GM23338 (cell line): ENCODE measurements at regions not wholly inside any gene's neighbourhood (a gene's known extent, or its start where the extent isn't known, plus 50 kb on each side); places are given as distances from the start of the nearest gene placed in this dataset.

Source experiments
- EZH2 ChIP-seq: fragments of 200-600 bp; sonication (generic); IDR thresholded peaks from one replicate; pipeline ENCODE4 v1.8.0; 2017; ENCODE audit warnings: antibody characterized with exemption, mild to moderate bottlenecking, low read depth; ENCODE audit not compliant: unreplicated experiment
- EZH2phosphoT487 ChIP-seq: fragments of 200-600 bp; sonication (generic); IDR thresholded peaks from one replicate; pipeline ENCODE4 v1.8.1; 2018; ENCODE audit warnings: antibody characterized with exemption; ENCODE audit not compliant: unreplicated experiment
- JUNB ChIP-seq: IDR thresholded peaks from one replicate; pipeline ENCODE4 v1.6.1; 2016; ENCODE audit warnings: antibody characterized with exemption; ENCODE audit not compliant: unreplicated experiment
- POLR2AphosphoS5 ChIP-seq: IDR thresholded peaks from 2 replicates; pipeline ENCODE4 v1.6.1; 2016; ENCODE audit warnings: antibody characterized with exemption, low read depth
- REST ChIP-seq: IDR thresholded peaks from one replicate; pipeline ENCODE4 v1.6.1; 2018; ENCODE audit warnings: antibody characterized with exemption; ENCODE audit not compliant: unreplicated experiment
- TF ChIP-seq, protein P1 (sequence below), 2 experiments: fragments of 200-600 bp in 1 of 2; sonication (generic) in 1 of 2; conservative IDR thresholded peaks; 2 replicates each; pipeline versions ENCODE4 v1.5.1 to v1.6.1; 2016 to 2017; ENCODE audit warnings: antibody characterized with exemption in 2 of 2, low read depth in 2 of 2, mild to moderate bottlenecking in 2 of 2, moderate library complexity in 1 of 2

DNA sequence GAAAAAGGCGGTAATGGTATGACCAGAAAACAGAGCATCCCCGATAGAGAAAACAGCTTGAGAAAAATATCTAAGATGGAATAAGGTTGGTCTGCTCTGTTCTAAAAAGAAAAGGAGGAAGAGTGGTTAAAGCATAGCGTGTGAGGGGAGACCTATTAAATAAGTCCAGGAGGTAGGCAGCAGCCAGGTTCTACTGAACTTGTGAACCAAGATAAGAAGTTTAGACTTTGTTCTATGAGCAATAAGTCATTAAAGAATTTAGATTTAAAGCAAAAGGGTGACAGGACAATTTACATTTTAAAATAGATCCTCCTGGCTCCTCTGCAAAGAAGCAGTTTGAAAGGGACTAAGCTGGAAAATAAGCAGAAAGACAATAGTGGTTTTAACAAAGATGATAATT lies 81.3 kb upstream of the COX7C start:
- TF ChIP-seq, protein P1, sequence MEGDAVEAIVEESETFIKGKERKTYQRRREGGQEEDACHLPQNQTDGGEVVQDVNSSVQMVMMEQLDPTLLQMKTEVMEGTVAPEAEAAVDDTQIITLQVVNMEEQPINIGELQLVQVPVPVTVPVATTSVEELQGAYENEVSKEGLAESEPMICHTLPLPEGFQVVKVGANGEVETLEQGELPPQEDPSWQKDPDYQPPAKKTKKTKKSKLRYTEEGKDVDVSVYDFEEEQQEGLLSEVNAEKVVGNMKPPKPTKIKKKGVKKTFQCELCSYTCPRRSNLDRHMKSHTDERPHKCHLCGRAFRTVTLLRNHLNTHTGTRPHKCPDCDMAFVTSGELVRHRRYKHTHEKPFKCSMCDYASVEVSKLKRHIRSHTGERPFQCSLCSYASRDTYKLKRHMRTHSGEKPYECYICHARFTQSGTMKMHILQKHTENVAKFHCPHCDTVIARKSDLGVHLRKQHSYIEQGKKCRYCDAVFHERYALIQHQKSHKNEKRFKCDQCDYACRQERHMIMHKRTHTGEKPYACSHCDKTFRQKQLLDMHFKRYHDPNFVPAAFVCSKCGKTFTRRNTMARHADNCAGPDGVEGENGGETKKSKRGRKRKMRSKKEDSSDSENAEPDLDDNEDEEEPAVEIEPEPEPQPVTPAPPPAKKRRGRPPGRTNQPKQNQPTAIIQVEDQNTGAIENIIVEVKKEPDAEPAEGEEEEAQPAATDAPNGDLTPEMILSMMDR (conservative IDR thresholded peaks at IDR 0.05; ENCODE audit: low read depth in 2 of 2): no peak
- no peak for TF ChIP-seq POLR2AphosphoS5
- no peak for TF ChIP-seq EZH2
- TF ChIP-seq JUNB: no peak
- TF ChIP-seq REST: no peak
- no peak for TF ChIP-seq EZH2phosphoT487
